Activated effector memory CD4-positive, alpha-beta T cell treated with Interleukin-2 at 50 U/mL for 16 hours (primary cell): ENCODE measurements at regions not wholly inside any gene's neighbourhood (a gene's known extent, or its start where the extent isn't known, plus 50 kb on each side); places are given as distances from the start of the nearest gene placed in this dataset.

Source experiments
- DNase-seq: peaks from one replicate; pipeline ENCODE4 v3.0.0-alpha.2; 2020

DNA sequence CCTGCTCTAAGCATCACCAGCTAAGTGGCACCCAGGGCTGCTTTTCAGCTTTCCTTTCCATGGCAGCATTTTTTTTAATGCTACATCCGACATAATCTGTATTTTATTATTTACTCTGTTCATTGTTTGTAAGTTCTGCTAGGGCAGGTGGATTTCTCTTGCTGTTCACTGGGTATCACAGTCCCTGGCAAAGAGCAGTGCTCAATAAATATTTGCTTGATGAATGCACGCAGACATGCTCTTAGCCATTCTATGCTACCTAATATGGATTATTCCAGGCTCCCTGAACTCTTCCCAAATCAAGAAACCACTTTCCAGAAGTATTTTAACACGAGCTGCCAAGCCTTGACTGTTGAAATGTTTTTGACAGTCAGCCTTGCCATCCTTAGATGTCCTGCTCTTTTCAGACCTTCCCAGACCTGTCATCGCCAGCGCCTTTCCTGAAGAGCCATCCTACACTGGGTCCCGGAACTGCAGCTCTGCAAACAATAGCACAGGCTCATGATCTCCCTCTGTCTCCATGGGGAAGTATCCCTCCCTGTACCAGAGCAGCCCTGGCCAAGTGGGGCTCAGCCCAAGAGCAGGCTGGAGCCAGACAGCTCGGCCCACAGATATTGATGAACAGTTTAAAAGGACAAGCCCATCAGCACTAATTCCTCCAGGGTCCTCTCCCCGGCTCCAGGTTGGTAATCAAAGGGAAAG is 136.5 kb upstream of the CDH4 start:
- DNase-seq: no peak

DNA sequence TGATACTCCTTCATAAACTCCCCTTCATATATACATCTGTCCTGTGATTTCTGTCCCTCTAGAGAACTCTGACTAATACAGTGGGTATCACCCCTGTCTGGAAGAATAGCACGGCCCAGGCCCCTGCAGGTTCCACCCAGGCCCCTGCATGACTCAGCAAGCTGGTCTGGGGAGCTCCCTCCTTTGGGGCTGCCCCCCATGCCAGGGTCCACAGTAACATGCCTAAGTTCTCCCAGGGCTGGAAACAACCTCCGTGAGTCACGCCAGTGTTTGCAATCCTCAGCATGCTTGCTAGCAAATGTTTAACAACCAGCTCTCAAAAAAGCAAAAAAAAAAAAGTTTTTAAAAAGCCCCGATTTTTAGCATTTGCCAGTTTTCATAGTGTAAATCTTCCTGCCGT is 134.3 kb upstream of the CDH4 start:
- no peak for DNase-seq

DNA sequence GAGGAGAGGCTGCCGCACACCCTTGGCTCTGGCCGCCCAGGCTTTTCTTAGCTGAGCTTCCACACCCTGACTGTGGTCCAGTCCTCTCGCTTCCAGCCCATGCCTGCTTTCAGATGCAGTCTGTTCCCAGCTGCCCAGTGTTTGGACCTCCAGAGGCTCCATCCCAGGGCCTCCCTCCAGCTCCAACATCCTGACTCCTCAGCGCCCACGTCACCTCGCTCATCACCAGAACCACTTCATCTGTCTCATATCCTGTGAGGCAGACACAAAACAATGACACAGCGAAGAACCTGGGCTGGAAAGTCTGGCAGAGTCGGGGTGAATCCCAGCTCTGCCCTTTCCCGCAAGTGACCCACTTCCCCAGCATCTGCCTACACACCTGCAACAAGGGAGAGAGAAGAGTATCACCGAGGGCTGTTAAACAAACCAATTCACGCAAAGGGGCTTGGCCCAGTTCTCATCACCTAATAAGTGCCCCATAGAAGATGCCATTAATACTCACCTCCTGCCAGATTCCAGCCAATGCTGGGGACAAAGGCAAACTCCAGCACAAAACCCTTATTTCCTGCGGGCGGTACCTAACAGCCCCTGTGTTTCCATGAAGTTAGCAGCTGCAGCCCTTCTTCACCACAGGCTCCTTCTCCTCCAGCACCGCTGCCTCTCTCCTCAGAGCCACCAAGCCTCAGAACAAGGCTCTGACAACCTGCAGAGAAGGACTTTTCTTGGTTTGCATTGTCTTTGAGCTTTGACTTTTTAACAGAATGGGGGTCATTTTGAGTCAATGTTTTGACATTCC is 133.4 kb upstream of the CDH4 start:
- DNase-seq: no peak

DNA sequence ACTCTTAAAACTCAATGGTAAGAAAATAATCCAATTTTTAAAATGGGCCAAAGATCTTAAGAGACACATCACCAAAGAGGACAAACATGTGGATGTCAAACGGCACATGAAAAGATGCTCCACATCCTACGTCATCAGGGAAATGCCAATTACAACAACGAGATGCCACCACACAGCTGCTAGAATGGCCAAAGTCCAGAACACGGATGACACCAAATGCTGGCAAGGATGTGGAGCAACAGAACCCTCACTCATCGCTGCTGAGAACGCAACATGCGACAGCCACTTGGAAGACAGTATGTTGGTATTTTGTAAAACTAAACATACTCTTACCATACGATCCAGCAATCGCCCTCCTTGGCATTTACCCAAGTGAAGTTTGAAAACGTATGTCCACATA is 132.8 kb upstream of the CDH4 start:
- no peak for DNase-seq

DNA sequence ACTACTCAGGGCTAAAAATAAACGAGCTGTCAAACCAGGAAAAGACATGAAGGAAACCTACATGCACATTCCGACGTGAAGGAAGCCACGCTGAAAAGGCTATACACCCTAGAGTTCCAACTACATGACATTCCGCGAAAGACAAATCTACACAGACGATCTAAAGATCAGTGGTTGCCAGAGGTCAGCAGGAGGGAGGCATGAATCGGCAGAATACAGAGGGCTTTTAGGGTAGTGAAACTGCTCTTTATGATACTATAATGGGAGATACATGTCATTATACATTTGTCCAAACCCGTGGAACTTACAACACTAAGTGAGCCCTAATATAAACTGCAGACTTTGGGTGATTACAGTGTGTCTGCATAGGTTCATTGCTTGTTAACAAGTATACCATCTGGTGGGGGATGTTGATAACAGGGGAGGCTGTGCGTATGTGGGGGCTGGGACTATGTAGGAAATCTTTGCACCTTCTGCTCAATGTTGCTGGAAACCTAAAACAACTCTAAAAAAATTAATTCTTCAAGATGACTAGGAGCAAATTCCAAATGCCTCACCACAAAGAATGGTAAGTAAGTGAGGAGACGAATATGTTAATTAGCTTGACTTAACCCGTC is 132.2 kb upstream of the CDH4 start:
- no peak for DNase-seq

DNA sequence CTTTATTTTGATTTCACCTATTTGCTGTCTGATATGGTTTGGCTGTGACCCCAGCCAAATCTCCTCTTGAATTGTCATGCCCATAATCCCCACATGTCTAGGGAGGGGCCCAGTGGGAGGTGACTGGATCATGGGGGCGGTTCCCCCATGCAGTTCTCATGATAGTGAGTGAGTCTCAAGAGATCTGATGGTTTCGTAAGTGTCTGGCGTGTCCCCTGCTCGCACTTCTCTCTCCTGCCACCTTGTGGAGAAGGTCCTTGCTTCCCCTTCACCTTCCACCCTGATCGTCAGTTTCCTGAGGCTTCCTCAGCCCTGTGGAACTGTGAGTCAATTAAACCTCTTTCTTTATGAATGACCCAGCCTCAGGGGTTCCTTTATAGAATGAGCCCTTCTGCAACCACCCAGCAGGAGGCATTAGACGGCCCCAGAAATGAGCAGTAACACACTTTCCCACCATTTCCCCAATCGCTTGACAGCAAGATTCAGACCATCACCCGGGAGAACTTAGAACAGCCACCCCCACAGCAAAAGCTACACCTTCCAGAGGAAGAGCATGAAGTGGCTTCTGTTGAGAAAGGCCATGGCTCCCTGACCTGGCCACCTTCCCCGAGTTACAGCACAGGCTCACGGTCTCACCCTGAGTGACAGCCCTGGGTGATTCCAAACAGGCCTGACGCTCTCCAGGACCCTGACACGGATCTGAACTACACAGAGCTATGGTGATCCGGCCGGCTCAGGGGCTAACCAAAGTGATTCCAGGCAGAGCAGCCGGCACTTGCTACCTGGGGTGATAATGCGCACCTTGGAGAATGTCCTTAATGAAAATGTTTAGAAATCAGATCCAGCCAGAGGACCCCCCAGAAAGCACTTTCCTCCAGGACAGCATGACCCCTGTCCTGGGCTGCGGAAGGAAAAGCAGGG is 131.2 kb upstream of the CDH4 start:
- DNase-seq: no peak

DNA sequence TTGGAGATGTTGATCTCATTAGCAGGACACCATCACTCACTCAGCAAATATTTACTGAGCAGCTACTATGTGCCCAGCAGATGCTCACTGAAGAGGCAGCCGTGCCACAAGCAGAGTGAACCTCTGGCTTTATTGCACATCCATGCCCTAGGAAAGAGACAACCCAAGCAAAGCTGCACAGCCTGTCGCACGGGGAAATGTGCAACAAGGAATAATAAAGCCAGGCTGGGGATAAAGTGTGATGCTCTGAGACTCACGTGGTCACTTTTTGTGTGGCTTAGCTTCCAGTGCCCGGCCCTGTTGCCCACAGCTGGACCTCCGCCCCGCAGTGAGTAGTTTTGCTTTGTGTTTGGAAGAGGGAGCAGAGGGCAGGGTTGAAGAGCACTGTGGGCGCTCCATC is 130.4 kb upstream of the CDH4 start:
- no peak for DNase-seq

DNA sequence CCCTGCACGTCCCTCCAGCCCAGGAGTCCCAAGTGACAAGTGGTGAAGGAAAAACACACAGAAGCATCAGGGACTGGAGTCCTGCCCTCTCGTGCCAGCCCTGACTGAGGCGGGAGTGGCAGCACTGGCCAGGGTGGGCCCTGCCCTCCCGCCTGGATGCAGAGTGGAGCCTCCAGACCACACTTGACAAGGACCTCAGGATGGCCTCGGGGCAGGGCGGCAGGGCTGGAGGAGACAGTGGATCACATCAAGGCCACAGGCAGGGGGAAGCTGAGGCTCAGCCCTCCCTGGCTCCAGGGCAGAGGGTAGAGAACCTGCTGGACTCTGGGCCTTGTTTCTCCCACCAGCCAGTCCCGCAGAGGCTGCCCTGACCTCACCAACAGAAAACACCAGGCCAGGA is 128.8 kb upstream of the CDH4 start:
- DNase-seq: no peak

DNA sequence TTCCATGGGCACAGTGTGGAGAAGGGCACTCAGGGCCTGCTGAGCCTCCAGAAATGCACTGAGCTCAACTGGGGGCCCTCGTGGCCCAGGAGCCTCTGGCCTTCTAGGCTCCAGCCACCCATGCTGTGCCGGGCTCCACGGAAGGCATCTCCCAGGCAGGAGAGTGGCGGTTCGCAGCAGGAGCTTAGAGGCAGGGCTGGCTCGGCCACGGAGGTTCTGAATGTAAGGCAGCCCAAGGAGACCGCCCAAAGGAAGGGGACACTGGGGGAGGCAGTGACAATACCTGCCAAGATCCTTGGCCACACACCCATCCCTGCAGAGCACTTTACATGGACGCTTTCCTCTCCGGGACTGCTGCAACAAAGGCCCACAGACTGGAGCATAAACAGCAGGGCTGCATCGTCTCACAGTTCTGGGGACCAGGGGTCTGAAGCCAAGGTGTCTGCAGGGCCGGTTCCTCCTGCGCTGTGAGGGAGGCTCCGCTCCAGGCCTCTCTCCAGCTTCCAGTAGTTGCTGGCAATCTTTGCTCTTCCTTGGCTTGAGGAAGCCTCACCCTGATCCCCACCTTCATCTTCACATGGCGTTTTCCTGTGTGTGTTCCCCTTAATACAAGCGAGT is 128.2 kb upstream of the CDH4 start:
- DNase-seq: no peak

DNA sequence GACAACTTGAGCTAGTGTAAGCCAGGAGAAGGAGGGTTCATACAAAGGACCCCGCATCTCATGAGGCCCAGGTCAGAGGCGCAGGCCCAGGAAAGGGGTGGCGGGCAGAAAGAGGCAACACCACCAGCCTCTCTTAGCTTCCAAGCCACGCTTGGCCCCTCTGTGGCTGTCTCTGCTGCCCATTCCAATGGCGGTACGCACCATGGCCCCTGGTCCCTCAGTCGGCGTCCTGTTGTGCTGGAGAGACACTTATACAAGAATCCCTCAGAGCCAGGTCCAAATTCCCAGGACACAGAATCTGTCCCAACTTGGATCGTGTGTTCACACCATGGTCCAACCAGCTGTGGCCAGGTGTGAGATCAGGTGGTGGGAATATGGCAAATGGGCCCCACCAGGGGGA is 127.0 kb upstream of the CDH4 start:
- DNase-seq: no peak

DNA sequence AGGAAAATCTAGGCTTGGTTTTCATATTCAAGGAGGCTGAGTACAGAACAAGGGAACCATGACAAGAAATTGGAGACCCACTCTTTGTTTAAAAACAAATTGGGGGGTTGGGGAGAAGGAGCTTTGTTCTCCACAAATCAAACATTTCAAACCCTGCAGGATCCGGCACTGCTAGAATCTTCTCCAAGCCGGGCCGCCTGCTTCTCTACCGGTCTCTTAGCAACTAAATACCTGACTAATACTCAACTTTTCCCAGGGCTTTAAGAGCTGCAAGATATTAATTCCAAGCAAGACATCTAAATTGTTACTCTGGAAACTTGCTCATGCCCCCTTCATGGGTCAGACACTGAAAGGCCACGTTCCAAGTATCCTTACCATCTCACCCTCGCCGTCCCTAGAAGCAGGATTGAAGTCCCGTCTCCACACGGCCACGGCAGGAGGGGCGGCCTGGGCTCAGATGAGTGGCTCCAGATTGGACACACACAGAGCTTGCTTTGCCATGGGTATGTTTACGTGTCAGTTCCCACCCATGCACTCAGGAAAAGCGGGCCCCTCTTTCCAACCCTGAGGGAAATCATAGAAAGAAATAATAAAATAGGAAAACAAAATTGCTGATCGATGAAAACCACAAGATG is 126.4 kb upstream of the CDH4 start:
- no peak for DNase-seq

DNA sequence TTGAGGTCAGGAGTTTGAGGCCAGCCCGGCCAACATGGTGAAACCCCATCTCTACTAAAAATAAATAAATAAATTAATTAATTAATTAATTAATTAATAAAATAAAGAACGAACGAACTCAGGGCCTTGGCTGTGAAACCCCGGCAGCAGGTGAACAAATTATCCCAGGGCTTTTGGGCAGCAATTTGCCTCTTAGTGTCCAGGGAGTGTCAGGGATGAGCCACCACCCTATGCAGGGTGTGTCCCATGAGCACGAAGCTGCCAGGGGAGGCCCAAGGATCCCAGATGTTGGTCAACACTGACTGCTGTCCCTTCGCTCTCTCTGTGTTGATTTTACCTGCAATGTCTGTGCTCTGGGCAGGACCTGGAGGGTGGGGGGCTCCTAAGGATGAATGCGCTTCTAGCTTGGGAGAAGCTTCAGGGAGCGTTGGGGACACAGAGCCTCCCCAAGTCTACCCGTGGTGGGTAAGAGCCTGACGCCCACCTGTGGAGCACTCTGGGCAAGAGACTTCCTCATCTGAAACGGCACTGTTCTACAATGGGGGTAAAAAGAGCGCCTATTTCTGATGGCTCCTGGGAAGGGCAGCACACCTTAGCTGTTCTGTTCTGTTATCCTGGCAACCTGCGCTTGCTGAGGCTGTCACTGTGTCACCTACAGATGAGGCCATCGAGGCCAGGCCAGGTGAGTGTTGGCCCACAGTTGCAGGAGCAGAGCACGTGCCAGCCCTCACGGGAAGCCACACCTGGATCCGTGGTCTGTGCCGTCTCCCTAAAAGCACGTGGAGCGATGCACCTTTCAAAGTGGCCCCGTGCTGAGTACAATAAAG is 125.5 kb upstream of the CDH4 start:
- DNase-seq: no peak

DNA sequence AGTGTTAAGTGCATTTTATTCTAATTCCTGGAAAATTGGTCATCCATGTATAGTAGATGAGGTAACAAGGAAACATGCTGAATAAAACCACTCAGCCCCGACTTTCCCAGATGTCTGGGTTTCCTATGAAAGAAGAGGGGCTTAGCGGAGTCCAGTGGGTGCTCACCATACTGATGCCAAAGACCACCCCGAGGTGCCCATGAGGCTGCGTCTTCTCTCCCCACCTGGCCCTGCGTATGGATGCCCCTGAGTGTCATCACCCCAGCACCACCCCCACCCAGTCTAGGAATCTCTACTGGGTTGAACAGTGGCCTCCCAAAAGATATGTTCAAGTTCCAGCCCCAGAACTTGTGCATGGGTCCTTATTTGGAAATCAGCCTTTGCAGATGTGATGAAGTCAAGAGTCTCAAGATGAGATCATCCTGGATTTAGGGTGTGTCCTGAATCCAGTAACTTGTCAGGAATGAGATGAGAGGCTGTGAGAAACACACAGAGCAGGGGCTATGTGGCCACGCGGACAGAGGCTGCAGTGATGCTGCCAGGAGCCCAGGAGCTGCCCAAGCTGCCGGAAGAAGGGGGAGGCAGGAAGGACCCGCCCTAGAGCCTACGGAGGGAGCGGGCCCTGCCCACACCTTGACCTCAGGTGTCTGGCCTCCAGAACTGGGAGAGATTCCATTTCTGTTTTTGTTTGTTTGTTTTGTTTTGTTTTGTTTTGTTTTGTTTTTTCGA is 124.6 kb upstream of the CDH4 start:
- DNase-seq: no peak

DNA sequence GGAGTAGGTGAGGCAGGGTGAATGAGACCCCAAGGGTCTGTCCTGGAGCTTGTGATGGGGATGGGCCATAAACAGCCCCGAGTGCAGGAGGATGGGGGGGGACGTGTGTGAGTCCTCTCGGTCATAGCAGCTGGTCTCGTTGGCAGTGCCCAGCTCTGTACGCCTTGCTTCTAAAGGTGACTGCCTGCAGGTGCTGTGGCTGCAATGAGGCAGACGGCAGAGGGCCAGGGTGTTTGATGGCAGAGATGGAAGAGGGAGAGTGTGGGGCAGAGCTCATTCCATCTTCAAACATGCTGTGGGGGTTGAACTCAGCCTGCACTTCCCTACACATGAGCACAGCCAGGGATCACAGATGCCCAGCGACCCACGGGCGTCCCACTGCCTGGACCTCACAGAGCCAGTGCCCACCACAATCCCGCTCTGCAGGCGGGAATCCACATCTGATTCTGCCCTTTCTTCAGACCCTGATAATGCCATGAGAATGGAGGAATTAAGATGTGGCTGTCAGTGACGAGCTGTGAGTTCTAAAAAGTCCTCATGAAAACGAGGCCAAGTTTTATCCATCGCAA is 123.3 kb upstream of the CDH4 start:
- DNase-seq: no peak

DNA sequence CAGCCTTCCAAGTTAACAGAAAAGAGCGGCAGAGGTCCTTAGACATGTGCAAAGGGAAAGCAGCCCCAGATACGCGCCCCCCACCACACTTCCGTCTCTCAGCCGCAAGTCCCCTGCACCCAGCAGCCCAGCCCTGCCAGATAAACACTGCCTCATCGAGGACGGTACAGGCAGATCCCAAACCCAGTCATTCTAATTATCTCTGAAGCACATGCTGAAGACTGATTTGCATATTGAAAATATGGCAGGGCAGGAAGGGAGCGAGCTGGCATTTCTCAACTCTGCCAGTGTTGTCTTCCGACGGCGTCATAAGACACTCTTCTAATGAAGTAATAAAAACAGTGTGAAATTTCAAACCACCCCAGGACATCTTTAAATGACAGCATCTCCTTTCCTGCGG is 122.8 kb upstream of the CDH4 start:
- DNase-seq: no peak

DNA sequence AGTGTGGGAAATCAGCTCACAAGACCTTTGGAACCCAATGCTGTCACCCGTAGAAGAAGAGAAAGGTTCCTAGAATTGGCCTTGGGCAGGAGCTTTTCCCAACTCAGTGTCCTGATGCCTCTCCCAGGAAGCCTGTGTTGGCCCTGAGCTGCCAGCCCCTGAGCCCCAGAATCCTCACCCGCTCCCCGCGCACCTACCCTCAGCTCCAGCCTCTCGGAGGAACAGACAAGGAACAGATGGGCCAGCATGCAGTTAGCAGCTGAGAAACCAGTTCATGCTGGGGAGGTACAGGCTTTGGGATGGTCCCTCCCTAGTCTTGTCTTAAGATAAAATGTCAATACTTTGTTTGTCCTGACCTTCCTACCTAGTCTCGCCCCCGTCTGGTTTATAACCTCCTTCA is 121.9 kb upstream of the CDH4 start:
- no peak for DNase-seq

DNA sequence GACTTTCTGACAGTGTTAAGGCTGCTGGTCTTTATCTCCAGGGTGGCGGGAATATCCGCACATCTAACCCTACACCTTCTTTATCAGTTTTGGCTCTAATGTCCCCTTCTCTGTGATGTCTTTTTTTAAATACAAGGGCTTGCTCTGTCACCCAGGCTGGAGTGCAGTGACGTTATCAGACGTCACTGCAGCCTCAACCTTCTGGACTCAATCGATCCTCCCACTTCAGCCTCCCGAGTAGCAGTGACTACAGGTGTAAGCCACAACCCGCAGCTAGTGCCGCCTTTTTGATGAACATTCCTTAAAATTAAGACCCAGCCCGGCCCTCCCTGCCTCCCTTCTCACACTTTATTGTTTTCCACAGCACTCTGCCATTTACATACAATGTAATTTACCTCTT is 120.1 kb upstream of the CDH4 start:
- no peak for DNase-seq

DNA sequence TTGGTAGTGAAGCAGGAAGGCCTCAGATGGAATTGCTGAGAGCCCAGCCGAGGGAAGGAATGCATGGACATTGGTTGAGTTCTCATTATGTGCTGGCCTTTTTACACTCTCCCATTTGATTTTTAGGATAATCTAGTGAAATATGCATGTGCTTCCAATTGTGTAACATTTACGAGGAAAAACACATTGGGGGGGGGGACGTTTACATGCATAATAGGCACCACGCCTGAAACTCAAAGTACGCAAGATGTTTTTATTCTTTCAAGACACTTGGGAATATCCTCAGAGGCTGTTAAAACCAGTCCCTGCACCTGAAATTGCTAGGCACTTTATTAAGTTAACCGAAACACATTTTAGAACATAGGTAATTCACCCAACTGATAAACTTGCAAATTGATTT is 118.5 kb upstream of the CDH4 start:
- DNase-seq: no peak

DNA sequence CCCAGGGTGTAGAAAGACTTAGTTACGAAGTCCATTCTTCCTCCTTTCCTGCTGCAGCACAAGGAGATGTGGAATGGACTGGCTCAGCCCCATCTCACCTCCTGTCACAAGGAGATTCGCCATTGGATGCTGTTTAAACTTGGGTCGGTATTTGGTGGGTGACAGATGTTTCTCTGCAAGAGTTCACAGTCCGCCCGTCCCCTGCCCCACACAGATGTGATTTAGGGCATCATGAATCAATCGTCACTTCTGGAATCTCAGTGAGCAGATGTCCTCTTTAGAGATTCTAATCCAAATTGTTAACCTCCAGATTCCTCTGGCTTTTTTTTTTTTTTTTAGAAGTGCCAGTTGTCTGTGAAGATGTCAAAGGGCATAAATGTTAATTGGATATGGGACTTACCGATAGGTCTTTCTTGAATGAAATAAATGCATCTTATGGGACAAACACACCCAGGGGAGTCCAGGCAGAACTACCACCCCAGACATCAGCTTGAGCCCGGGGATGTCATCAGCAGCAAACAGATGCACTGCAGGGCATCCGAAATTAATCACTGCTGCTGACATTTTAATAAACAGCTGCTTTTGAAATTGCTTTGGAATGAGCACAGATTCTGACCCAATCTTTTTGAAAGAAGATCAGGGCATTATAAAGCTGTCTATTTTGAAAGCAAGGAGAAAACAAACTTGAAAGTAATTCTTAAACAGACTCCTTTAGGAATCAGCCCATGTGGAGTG is 117.6 kb upstream of the CDH4 start:
- DNase-seq: no peak

DNA sequence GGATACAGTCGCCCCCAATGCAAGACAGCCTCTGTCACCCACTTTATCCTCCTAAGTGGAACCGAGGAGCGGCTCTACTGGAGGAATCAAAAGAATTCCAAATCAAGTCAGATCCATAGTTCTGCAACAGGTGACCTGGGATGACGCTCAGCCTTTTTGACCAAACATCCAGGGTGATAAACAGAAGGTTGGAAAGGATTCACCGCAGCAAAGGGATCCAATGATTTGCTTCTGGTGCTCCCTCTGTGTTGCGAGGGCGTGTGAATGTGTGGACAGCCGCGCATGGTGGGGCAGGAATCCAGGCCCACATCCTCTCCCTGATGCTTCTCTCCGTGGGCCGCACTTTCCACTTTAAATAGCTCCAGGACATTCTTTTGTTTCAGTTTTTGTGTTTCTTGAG is 116.8 kb upstream of the CDH4 start:
- no peak for DNase-seq
